ENCODE measurements at regions not wholly inside any gene's neighbourhood (a gene's known extent, or its start where the extent isn't known, plus 50 kb on each side); places are given as distances from the start of the nearest gene placed in this dataset.
"Not testable (repeated sequence)": the region's sequence is repeated elsewhere in the genome, so short reads cannot be mapped to it uniquely, and the experiment has no call there.

GRCh38 chr14:81765651-81766275 lies 232.1 kb upstream of the SEL1L start:
- DNase-seq, result no peak

DNA sequence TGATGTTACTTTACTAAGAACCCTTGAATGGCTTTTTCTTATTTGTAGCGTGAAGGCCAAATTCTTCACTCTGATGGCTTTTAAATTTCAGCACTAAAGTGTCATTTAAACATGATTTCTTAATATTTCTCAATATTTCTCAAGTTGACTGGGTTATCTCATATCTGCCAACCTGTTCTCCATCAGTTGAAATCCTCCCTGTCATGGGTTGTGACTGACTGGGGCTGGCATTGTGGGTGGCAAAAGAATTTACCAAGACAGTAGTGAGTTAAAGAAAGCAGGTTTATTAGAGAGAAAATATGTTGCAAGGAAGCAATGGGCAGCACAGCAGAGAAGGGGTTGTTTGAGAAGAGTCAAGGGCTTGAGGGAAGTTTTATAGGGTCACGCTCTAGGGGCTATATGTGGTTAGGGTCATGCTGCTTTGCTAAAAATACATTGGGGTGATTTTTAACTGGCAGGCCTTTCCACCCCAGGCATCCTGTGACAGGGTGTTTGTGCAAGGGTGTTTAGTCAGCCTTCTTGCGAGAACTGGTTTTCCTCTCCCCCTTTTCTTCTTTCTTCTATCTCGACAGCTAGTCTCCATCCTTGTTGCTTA lies 232.8 kb upstream of the SEL1L start:
- no peak for DNase-seq

- DNase-seq, result no peak
Measured at GRCh38 chr14:81767266-81767995, 233.8 kb upstream of the SEL1L start.

DNA sequence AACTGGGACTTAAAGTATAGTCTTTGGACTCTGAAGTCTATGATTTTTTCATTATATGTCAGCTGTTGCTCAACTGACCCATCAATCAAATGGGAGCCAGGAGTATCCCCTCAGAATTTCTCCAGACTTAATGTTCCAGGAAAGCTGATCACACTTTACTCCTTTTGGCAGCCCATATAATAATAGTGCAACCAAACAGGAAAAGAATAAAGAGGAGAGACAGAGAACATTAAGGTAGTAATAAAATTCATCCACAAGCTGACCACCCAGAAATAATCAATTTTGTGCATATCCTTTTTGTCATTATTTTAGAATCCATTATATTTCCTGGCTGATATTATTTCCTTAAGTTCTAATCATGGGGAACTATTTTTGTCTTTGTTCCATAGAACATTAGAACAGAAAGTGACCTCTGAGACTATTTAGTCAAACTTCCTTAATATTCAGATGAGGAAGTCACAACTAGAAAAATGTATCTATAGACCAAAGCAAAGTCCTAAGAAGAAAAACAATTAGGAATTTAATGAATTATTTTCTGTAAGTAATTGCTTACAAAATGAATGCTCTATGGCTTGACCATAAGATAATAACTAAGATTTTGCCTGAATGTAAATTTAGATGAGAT lies 238.1 kb upstream of the SEL1L start:
- no peak for DNase-seq

DNA sequence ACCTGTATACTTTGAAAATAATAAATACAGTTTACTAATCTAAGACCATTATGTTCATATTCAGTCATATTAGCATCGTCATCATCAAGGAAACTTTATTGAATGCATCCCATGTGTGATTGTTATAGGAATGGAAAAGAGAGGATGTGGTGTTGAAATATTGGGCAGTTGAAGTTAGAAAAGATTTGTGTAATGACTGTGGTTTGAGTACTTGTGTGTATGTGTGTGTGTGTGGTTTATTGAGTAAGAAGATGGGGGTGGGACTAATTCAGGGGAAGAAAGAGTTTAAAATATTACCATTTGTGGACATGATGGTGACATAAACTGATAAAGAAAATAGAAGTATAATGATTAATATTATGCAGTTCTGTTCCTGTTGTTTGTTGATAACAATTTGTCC lies 238.7 kb upstream of the SEL1L start:
- DNase-seq, result no peak

DNA sequence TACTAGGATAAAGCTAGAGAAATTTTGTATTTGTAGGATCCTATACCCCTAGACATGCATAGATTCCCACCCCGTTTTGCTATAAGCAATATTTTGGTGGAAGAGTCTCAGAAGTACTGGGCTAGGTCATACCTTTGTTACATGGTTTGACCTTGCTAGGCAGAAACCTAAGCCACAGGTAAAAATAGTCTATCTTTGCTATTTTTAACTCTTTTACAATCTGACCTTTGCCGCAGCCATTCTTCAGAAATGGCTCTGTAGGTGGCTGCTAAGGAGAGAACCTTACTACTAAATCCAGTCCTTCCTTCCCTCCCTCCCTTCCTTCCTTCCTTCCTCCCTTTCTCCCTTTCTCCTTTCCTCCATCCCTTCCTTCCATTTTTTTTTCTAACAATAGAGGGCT lies 242.9 kb upstream of the SEL1L start:
- DNase-seq, result no peak

DNA sequence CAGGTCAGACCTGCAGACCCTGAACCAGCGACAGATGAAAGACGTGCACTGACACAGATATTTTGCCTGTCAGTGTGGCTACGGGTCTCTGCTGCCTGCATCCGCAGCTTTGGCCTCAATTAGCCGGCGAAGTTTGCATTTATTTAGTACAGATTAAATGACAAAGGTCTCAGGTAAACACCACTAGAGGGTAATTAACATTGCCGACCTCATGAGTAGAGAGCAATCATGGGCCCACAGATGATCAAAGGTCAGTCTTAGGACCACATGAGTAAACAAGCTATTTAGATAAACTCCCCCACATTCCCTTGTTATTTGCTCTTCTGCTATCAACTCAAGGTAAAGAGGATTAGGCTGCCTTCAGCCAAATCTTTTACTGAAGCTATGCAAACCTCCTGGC lies 248.1 kb upstream of the SEL1L start:
- not testable (repeated sequence) for DNase-seq

- no peak for DNase-seq
Measured at GRCh38 chr14:81784084-81784483, 250.4 kb upstream of the SEL1L start.

DNA sequence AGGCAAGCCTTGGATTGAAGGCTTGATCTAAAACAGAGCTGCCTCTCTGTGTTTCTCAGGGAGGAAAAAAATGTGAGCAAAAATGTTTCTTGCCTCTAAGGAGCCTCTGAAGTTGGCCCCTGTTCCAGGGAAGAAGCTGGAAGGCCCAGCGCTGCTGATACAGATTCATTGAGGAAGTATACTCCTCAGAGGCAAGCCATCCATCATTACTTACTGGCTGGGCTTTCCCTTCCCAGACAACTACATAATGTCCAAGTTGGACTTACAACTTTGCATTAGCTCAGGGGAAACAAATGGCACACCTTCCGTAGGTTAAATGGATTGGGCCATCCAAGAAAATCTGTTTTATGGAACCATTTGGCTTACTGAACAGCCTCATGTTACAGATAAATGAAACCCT lies 263.7 kb upstream of the SEL1L start:
- no peak for DNase-seq

DNA sequence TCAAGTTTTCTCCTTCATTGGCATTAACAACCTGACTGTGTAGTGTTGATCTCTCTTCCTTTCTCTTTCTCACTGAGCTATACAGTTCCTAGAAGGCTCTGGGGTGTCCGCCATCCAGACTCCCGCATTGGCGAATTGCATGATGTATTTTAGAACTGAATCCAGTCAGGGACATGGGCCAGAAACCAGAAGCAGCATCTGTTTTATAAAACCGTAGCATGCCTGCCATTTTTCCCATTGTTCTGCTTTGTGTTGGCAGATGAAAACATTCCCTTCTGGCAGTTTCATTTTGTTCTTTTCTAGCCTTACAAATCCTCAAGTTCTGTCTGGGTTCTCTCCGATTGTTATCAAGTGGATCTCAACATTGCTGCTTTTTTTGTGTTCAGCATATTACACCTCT lies 268.3 kb upstream of the SEL1L start:
- no peak for DNase-seq

DNA sequence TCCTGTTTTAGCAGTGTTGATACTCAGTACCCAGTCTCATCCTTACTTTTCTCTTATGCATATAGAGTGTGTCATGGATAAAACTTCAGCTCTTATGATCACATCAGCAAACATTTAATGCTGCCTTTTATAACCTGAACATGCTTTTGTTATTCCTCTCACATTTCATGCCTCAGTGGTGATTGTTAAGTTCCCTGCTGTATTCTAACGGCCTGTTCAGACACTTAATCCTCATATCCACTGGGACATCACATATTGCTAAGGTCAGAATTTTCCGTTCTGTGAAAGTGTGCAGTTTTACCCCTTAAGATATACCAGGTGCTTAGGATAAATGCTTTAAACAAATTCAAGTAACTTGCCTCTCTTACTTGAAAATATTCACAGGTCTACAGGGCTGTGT lies 268.7 kb upstream of the SEL1L start:
- no peak for DNase-seq

GRCh38 chr14:81805785-81806184 lies 272.1 kb upstream of the SEL1L start:
- no peak for DNase-seq

DNA sequence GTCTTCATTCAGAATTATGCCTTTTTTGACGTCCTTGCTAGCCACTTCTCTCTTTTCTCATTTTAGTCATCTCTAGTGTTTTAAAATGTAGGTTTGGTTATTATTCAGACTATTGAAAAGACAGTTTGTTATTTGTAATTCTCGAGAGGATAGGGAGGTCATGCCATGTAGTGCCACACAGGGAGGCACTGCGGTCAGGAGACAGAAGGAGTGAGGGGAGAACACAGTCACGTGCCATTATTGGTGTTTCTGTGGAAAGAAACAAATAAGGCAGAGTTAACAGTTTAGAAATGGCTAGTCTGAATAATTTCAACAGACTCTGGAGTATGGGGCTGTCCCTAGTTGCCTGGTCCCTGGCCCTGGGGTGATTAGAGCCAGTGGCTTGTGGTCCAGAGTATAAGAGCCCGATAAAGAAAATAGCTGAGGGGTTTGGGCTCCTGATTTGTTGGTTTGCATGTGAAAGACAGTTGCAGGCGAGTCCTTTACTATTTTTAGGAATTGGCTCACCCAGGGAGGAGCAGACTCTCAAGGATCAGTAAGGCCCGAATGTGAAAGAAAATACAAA lies 278.1 kb upstream of the SEL1L start:
- no peak for DNase-seq

- no peak for DNase-seq
Measured at GRCh38 chr14:81818271-81818670, 284.6 kb upstream of the SEL1L start.

DNA sequence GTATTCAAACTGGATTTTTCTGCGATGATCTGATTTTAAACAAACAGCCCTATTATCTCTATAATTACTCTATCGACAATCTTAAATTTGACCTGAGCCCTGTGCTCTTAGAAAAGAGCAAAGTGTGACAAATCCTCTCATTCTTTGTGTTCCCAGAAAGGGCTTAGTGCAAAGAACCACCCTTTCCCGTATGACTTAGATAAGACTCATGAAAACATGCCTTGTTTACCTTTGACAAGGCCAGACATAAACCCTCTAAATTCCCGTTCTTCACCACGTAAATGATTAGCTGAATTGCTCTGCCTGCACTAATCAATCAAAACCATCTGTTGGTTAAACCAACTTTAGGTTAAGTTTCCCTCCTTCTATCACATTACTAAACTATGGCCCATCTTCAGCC lies 285.7 kb upstream of the SEL1L start:
- DNase-seq, result no peak

GRCh38 chr14:81819910-81820309 lies 286.3 kb upstream of the SEL1L start:
- no peak for DNase-seq

DNA sequence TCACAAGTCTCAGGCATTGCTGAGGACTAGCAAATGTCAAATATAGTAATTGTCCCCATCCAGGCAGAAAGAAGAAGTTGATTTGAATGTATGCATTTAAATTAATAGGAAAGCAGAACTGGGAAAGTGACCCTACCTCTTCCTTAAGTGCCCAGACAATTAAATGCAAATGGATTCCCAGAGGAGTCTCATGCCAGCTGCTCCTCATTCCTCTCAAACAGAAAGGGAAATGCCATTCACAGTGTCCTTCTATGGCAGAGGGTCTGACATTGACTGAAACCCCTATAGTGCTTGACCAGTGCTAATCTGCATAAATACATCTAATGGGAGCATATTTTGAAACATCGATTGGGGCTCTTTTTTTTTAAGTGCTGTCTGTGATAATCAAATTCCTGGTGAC lies 292.4 kb upstream of the SEL1L start:
- DNase-seq, result no peak

DNA sequence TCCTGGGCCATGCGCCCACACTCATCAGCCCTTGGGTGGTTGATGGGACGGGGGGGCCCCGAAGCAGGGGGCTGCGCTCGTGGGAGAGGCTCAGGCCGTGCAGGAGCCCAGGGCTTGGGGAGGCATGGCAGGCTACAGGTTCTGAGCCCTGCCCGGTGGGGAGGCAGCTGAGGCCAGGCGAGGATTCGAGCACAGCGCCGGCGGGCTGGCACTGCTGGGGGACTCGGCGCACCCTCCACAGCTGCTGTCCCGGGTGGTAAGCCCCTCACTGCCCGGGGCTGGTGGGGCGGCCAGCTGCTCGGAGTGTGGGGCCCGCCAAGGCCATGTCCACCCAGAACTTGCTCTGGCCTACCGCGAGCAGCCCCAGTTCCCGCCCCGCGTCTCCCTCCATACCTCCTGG lies 295.8 kb upstream of the SEL1L start:
- DNase-seq, result no peak

- no peak for DNase-seq
Measured at GRCh38 chr14:81831128-81831820, 297.6 kb upstream of the SEL1L start.

DNA sequence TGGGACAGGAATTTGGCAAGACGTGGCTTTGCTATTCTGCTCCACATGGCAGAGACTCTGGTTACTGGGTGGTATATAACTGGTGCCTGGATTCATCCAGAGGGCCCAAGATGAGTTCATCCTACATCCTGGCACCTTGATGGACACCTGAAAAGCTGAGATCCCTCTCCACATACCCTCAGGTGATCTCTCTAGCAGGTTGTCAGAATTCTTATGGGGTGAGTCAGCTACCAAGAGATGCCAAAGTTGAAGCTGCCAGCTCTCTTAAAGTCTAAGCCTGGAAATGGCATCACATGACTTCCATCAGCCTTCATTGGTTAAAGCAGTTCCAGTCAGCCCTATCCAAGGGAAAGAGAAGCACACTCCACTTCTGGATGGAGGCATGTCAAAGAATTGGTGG lies 300.7 kb upstream of the SEL1L start:
- no peak for DNase-seq

- no peak for DNase-seq
Measured at GRCh38 chr14:81837304-81837703, 303.7 kb upstream of the SEL1L start.

DNA sequence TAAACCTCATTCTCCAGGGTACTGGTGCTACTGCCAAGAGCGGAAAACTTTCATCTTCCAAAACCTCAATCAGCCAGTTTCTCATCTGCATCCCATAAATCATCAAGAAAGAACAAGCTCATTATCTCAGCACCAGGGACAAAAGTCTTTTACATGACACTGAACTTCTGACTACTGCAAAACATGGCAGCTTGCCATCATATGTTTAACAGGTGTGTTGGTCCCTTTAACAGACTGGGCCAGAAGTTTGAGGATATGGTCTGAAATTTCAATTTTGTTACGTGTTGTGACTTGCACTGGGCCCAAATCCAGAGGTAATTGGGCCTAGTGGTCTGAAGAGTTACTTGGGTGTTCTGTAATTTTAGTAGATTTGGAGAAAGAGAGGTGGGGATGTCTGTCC lies 305.4 kb upstream of the SEL1L start:
- no peak for DNase-seq

DNA sequence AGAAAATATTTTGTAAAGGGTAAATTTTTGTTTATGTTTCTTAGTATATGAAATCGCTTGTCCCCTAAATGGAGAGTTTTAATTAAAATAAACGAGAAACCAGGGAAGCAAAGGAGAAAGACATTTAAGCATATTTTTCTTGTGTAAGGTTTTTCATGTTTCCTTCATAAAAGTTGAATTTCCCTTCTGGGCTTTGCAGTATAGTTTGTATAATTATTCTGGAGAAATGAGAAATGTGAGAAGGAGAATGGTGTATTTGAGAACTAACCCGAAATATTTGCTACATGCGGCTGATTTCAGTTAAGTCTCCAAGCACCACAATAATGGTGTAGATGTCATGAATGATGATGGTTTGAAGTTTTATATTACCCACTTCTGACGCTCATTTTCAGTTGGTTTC lies 307.7 kb upstream of the SEL1L start:
- no peak for DNase-seq
